T-cell (primary cell): ENCODE measurements at regions not wholly inside any gene's neighbourhood (a gene's known extent, or its start where the extent isn't known, plus 50 kb on each side); places are given as distances from the start of the nearest gene placed in this dataset.
"Not testable (repeated sequence)": the region's sequence is repeated elsewhere in the genome, so short reads cannot be mapped to it uniquely, and the experiment has no call there.

Experiments used
- ATAC-seq, 4 experiments: fragments of 200-7000 bp in 3 of 4; fragments of 150-1000 bp in 1 of 4; cut with Tn5 transposase; replicated peaks in 1 of 4; 1 replicate in 3 of 4; 2 replicates in 1 of 4; pipeline ENCODE4 v1.10.0; 2021; ENCODE audit warnings: moderate library complexity in 3 of 4, mild to moderate bottlenecking in 2 of 4, moderate number of reproducible peaks in 1 of 4
- CTCF ChIA-PET, 2 donors: fragments of 300-600 bp; sonication (Branson Sonifier 250); formaldehyde crosslinking; loops; one replicate each; lab custom pipeline; 2022; ENCODE audit warnings: antibody characterized with exemption in 2 of 2; lab: Charles Lee
- POLR2A ChIA-PET, 2 donors: fragments of 300-600 bp; sonication (Branson Sonifier 250); formaldehyde crosslinking; loops; one replicate each; lab custom pipeline; 2022; ENCODE audit warnings: antibody characterized with exemption in 2 of 2; lab: Charles Lee
- DNase-seq, 35 experiments: peaks; one replicate each; pipeline versions ENCODE4 v3.0.0 to v3.0.0-alpha.2; 2013 to 2023
- H3K27ac ChIP-seq: one replicate; pipeline ENCODE4 v1.5.1; 2013; ENCODE audit warnings: low read length
- H3K27me3 ChIP-seq, 2 experiments: replicated peaks in 1 of 2; 1 replicate in 1 of 2; 2 replicates in 1 of 2; pipeline versions ENCODE4 v1.6.1 to v1.7.0; 2013; ENCODE audit warnings: low read length in 1 of 2, mixed read lengths in 1 of 2; ENCODE audit not compliant: control insufficient read depth in 2 of 2, insufficient read depth in 2 of 2; ENCODE audit errors: extremely low read depth in 1 of 2
- H3K36me3 ChIP-seq, 2 donors: 1 replicate in 1 of 2; 2 replicates in 1 of 2; pipeline versions ENCODE4 v1.6.1 to v1.7.0; 2013; ENCODE audit warnings: low read length in 1 of 2; ENCODE audit not compliant: control insufficient read depth in 2 of 2, insufficient read depth in 1 of 2; ENCODE audit errors: extremely low read depth in 1 of 2
- H3K4me1 ChIP-seq, 2 experiments: 1 replicate in 1 of 2; 2 replicates in 1 of 2; pipeline versions ENCODE4 v1.6.1 to v1.7.0; 2013; ENCODE audit warnings: low read length in 2 of 2, mixed read lengths in 1 of 2; ENCODE audit not compliant: insufficient read depth in 2 of 2, control insufficient read depth in 1 of 2; ENCODE audit errors: extremely low read depth in 1 of 2
- H3K4me3 ChIP-seq, 2 donors: 1 replicate in 1 of 2; 2 replicates in 1 of 2; pipeline versions ENCODE4 v1.5.1 to v1.7.0; 2013; ENCODE audit warnings: mild to moderate bottlenecking in 2 of 2, low read length in 1 of 2, moderate library complexity in 1 of 2; ENCODE audit not compliant: control insufficient read depth in 1 of 2; ENCODE audit errors: extremely low read depth in 1 of 2
- H3K9me3 ChIP-seq: 2 replicates; pipeline ENCODE4 v1.7.0; 2013
- H3K27ac Mint-ChIP-seq, 2 donors: one replicate each; pipeline ENCODE4 v1.8.0; 2020 to 2021; ENCODE audit warnings: mild to moderate bottlenecking in 2 of 2, mixed read lengths in 2 of 2
- H3K27me3 Mint-ChIP-seq, 2 donors: one replicate each; pipeline ENCODE4 v1.8.0; 2021 to 2022; ENCODE audit warnings: mixed read lengths in 2 of 2
- H3K36me3 Mint-ChIP-seq: one replicate; pipeline ENCODE4 v1.8.0; 2021; ENCODE audit warnings: mixed read lengths
- H3K4me1 Mint-ChIP-seq, 3 donors: one replicate each; pipeline ENCODE4 v1.8.0; 2020 to 2022; ENCODE audit warnings: mixed read lengths in 3 of 3, mild to moderate bottlenecking in 1 of 3
- H3K4me3 Mint-ChIP-seq, 3 donors: one replicate each; pipeline ENCODE4 v1.8.0; 2020 to 2022; ENCODE audit warnings: mild to moderate bottlenecking in 3 of 3, mixed read lengths in 3 of 3, moderate library complexity in 3 of 3
- H3K9me3 Mint-ChIP-seq, 3 donors: one replicate each; pipeline ENCODE4 v1.8.0; 2020 to 2022; ENCODE audit warnings: mixed read lengths in 3 of 3
- WGBS: methylation state at CpG from one replicate; pipeline ENCODE4 v1.1.5; 2013; ENCODE audit warnings: missing lambda C conversion rate; ENCODE audit not compliant: insufficient coverage; 5-methylcytosine and 5-hydroxymethylcytosine counted together

GRCh38 chr2:22450831-22451230 lies 934.1 kb upstream of the KLHL29 start:
- POLR2A ChIA-PET, result no interaction called here
- Mint-ChIP-seq H3K27me3 (no peaks in the 10 kb centered on the region), H3K9me3 (peaks cover 0 to 22% (median 14%) of the 10 kb centered on the region in 3 donors), H3K4me3 (no peak overlapping the region), H3K4me1 (no peaks in the 10 kb centered on the region), H3K27ac (no peak overlapping the region), H3K36me3 (no peaks in the 10 kb centered on the region)
- no peak for DNase-seq
- CTCF ChIA-PET, result no interaction called here
- H3K27me3 ChIP-seq, result no peaks in the 10 kb centered on the region
- no peaks in the 10 kb centered on the region for H3K36me3 ChIP-seq
- 78% methylated on average over 6 of the region's 8 CpGs for WGBS
- no peak overlapping the region for H3K27ac ChIP-seq
- no peaks in the 10 kb centered on the region for H3K4me1 ChIP-seq
- no peaks in the 10 kb centered on the region for H3K9me3 ChIP-seq
- no peak overlapping the region for H3K4me3 ChIP-seq
- no peak for ATAC-seq

DNA sequence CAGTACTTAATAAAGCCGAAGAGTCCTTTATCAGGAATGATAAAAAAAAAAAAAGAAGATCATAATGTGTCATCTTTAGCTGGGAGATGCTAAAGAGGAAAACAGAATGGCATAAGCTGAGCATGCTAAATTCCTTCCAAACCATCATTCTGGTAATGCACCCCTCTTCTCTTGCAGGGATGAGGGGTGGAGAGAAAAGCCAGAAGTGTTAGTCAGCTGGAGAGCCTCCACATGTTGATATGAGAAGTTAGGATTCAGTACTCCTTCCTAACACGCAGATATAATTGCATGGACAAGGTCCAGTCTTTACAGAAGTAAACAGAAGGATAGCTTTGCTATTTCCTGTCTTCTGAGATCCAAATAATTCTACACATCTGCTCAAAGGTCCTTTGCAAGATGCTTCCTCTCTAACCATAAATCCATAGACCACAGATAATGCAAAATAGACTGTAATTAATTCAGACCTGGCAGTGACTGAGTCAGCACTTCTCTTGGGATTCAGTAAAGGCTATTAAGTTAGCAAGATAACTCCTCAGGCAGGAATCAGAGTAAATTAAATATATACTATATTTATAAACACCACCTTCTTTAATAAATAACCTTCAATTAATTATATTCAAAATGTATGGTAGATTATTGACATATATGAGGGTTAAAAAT lies 930.0 kb upstream of the KLHL29 start:
- H3K4me3 Mint-ChIP-seq, result no peak overlapping the region
- no peaks in the 10 kb centered on the region for H3K4me1 Mint-ChIP-seq

DNA sequence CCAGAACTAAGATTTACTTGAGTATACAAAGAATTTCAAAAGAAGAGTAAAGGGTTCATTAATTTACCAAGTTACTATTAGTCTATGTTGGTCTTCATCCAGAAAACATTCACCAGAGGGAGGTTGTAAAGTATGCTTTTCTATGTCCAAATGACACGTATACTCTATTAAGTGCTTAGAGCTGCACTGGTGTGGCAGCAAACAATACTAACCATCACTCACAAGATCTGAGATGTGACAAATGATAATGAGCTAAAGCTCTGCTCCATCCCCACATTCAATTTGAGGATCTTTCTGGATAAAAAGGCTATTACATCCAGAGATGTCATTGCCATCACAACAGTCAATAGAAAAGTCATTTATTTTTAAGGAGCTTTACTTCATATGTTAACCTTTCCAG lies 926.5 kb upstream of the KLHL29 start:
- Mint-ChIP-seq H3K27me3 (no peaks in the 10 kb centered on the region), H3K9me3 (peaks cover 0 to 6% (median 3%) of the 10 kb centered on the region in 3 donors), H3K27ac (no peak overlapping the region), H3K36me3 (no peaks in the 10 kb centered on the region), H3K4me1 (no peaks in the 10 kb centered on the region), H3K4me3 (no peak overlapping the region)
- no peaks in the 10 kb centered on the region for H3K4me1 ChIP-seq
- H3K36me3 ChIP-seq, result no peaks in the 10 kb centered on the region
- no peaks in the 10 kb centered on the region for H3K9me3 ChIP-seq
- H3K4me3 ChIP-seq, result no peak overlapping the region
- ATAC-seq (no peak), DNase-seq (no peak)
- no peak overlapping the region for H3K27ac ChIP-seq
- POLR2A ChIA-PET, result no interaction called here
- WGBS, result no CpG with 5 or more reads among the region's 1 CpG
- CTCF ChIA-PET, result interaction anchor here in 1 of 2 donors (0.6 kb wide), 1 partner anchor 104 kb away, joined by 3 read pairs; no protein-coding TSS in a partner anchor
- H3K27me3 ChIP-seq, result no peaks in the 10 kb centered on the region

More for the DNA sequence above, 930.0 kb upstream of the KLHL29 start:
- no peaks in the 10 kb centered on the region for H3K9me3 ChIP-seq
- Mint-ChIP-seq H3K36me3 (no peaks in the 10 kb centered on the region), H3K9me3 (peaks cover 0 to 10% (median 8%) of the 10 kb centered on the region in 3 donors), H3K27ac (no peak overlapping the region), H3K27me3 (no peaks in the 10 kb centered on the region)
- no peaks in the 10 kb centered on the region for H3K4me1 ChIP-seq
- no peak overlapping the region for H3K4me3 ChIP-seq
- H3K27me3 ChIP-seq, result no peaks in the 10 kb centered on the region
- ATAC-seq (no peak), DNase-seq (no peak)
- no CpG with 5 or more reads among the region's 2 CpGs for WGBS
- ChIA-PET CTCF (no interaction called here), POLR2A (no interaction called here)
- no peak overlapping the region for H3K27ac ChIP-seq
- no peaks in the 10 kb centered on the region for H3K36me3 ChIP-seq

- POLR2A ChIA-PET, result interaction anchor here in 1 of 2 donors (0.7 kb wide), 1 partner anchor 11 kb away, joined by 8 read pairs; no protein-coding TSS in a partner anchor
- H3K4me3 ChIP-seq, H3K27me3 Mint-ChIP-seq, DNase-seq, H3K9me3 ChIP-seq, H3K36me3 Mint-ChIP-seq, H3K4me1 ChIP-seq, H3K4me1 Mint-ChIP-seq, H3K4me3 Mint-ChIP-seq, H3K27ac ChIP-seq, H3K27me3 ChIP-seq, ATAC-seq, H3K36me3 ChIP-seq, H3K27ac Mint-ChIP-seq, CTCF ChIA-PET: not testable (repeated sequence)
- peaks cover 11 to 27% (median 15%) of the 10 kb centered on the region in 3 donors for H3K9me3 Mint-ChIP-seq
- no CpG with 5 or more reads among the region's 4 CpGs for WGBS
Measured at GRCh38 chr2:22475103-22475502, 909.9 kb upstream of the KLHL29 start.

- H3K4me1 ChIP-seq, result no peaks in the 10 kb centered on the region
- no peaks in the 10 kb centered on the region for H3K4me1 Mint-ChIP-seq
- DNase-seq (no peak), ATAC-seq (no peak)
- H3K27ac ChIP-seq, result no peak overlapping the region
- H3K36me3 Mint-ChIP-seq, result no peaks in the 10 kb centered on the region
- H3K36me3 ChIP-seq, result no peaks in the 10 kb centered on the region
- H3K27ac Mint-ChIP-seq, result no peak overlapping the region
- H3K9me3 Mint-ChIP-seq, result peaks cover 21 to 24% (median 23%) of the 10 kb centered on the region in 3 donors
- CTCF ChIA-PET, result no interaction called here
- no peak overlapping the region for H3K4me3 Mint-ChIP-seq
- POLR2A ChIA-PET, result no interaction called here
- 100% methylated on average over 1 of the region's 3 CpGs for WGBS
- H3K27me3 ChIP-seq, result no peaks in the 10 kb centered on the region
- H3K27me3 Mint-ChIP-seq, result no peaks in the 10 kb centered on the region
- no peak overlapping the region for H3K4me3 ChIP-seq
- H3K9me3 ChIP-seq, result no peaks in the 10 kb centered on the region
Measured at GRCh38 chr2:22478329-22478728, 906.6 kb upstream of the KLHL29 start.

DNA sequence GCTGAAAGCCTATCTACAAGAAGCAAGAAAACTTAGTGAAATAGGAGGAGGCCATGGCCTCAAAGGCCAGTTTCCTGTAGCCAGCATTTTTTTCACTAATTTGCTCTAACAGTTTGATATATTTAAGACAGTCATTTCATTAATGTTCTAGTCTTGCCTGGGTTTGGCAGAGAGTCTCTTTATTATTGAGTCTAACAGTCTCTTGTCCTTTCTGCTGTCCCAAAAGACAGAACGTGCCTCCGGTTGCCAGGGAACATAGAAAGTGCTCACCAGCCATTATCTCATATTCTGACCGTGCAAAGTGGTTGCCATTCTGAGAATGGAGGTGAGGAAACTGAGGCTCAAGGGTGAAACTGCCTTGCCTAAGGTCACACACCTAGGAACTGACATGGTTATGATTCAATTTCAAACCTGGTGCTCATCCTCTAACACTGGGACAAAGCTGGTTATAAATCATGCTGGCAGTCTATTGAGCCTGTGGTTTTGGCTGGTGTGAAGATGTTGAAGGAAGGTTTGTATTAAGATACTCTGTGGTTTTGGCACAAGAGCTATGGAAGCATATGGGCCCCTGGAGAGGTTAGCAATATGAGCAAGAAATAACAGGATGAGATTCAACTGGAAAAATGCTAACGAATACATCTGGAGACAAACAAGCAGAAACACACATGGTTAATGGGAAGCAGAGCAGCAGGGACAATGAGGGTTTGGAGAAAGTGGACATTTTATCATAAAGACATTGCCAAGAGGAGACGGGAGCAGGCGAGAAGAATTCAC lies 903.3 kb upstream of the KLHL29 start:
- no peaks in the 10 kb centered on the region for H3K27me3 Mint-ChIP-seq
- H3K27ac ChIP-seq, result no peak overlapping the region
- H3K36me3 ChIP-seq, result no peaks in the 10 kb centered on the region
- no peaks in the 10 kb centered on the region for H3K36me3 Mint-ChIP-seq
- H3K27me3 ChIP-seq, result no peaks in the 10 kb centered on the region
- no peak overlapping the region for H3K4me3 Mint-ChIP-seq
- H3K4me1 ChIP-seq, result no peaks in the 10 kb centered on the region
- H3K9me3 ChIP-seq, result no peaks in the 10 kb centered on the region
- H3K9me3 Mint-ChIP-seq, result peaks cover 11 to 18% (median 17%) of the 10 kb centered on the region in 3 donors
- no peaks in the 10 kb centered on the region for H3K4me1 Mint-ChIP-seq
- WGBS, result 81% methylated on average over 6 of the region's 6 CpGs
- DNase-seq (no peak), ATAC-seq (no peak)
- CTCF ChIA-PET, result no interaction called here
- H3K27ac Mint-ChIP-seq, result no peak overlapping the region
- POLR2A ChIA-PET, result no interaction called here
- H3K4me3 ChIP-seq, result no peak overlapping the region
